GM21423 (cell line): ENCODE measurements at regions not wholly inside any gene's neighbourhood (a gene's known extent, or its start where the extent isn't known, plus 50 kb on each side); places are given as distances from the start of the nearest gene placed in this dataset.

ENCODE experiments used
- ATAC-seq: cut with Tn5 transposase; IDR thresholded peaks from one replicate; pipeline ENCODE4 v1.9.1; 2021; ENCODE audit warnings: mild to moderate bottlenecking, moderate library complexity; ENCODE audit not compliant: unreplicated experiment

- no peak for ATAC-seq
Measured at GRCh38 chrX:21126661-21127060, 247.6 kb upstream of the CNKSR2 start.

DNA sequence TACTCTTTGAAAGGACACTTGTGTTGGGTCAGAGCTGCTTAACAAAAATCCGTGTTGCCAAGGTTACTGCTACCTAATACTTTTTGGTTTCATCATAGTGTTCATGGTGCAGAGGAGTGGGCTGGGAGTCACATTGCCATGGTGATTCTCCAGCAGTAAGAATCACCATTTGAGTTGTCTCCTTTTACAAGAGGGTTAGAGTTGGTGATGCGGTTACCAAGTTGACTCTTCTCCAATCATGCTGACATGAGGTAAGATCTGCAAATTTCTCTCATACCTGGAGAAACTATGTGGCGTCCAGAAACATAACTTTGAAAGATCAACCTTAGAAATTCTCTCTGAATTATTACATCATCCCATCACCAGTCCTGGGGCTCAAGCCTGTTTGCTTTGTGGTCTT, 242.9 kb upstream of the CNKSR2 start:
- no peak for ATAC-seq

GRCh38 chrX:21131786-21132185, 242.4 kb upstream of the CNKSR2 start:
- no peak for ATAC-seq

- ATAC-seq: no peak
Measured at GRCh38 chrX:21132686-21133393, 241.4 kb upstream of the CNKSR2 start.

GRCh38 chrX:21150208-21150607, 224.0 kb upstream of the CNKSR2 start:
- no peak for ATAC-seq

- ATAC-seq: no peak
Measured at GRCh38 chrX:21151051-21151450, 223.2 kb upstream of the CNKSR2 start.

DNA sequence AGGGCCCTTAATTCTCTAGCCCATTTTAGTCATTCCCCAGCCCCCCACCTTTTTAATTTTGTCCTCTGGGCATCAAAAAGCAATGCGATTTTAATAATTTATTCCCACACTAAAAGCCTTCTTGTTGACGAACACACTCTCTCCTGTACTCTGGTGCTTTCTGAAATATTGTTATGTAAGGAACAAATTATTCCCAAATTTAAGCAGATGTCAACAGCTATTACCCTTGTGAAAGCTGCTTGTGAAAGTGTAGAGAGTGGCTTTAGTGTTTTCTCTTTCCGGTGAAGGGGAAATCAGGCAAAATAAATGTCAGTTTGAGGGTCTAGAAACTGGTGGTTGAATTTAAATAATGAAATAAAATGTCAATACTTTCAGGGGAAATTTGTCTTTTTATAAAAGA, 221.2 kb upstream of the CNKSR2 start:
- ATAC-seq: no peak

DNA sequence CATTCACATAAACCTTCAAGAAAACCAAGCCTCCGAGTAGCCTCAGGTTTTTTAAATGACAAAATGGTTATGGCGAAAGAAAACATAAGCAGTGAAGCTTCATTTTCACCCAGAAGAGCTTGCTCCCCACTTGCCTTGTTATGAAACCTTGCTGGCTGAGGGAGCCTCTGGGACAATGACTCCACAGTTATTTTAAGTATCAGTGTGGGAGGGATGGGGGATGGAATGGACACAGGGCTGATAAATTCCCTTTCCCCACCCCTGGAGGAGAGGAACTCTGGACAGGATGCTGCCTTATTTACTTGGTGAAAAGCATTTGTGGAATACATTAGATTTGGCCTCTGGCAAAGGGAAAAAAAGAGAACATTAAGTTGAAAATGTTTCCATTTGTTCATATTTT, 220.7 kb upstream of the CNKSR2 start:
- ATAC-seq: no peak

- no peak for ATAC-seq
Measured at GRCh38 chrX:21155916-21156315, 218.3 kb upstream of the CNKSR2 start.

- no peak for ATAC-seq
Measured at GRCh38 chrX:21156632-21157031, 217.6 kb upstream of the CNKSR2 start.

DNA sequence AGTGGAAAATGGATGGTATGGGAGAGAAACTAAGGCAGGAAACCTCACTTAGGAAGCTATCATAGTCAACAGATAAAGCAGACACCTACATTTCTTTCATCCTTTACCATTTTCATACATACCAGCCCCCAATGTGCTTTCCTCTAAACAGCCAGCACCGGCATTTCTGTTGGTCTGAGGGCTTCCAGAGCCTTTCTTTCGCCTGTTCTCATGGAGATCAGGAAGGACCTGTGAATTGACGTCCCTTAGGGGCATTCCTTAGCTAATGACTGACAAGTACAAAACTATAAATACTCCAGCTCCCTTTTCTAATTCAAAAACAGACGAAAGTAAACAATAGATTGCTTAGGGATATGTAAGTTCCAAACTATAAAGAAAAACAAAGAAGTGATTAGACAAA, 215.5 kb upstream of the CNKSR2 start:
- ATAC-seq: no peak

DNA sequence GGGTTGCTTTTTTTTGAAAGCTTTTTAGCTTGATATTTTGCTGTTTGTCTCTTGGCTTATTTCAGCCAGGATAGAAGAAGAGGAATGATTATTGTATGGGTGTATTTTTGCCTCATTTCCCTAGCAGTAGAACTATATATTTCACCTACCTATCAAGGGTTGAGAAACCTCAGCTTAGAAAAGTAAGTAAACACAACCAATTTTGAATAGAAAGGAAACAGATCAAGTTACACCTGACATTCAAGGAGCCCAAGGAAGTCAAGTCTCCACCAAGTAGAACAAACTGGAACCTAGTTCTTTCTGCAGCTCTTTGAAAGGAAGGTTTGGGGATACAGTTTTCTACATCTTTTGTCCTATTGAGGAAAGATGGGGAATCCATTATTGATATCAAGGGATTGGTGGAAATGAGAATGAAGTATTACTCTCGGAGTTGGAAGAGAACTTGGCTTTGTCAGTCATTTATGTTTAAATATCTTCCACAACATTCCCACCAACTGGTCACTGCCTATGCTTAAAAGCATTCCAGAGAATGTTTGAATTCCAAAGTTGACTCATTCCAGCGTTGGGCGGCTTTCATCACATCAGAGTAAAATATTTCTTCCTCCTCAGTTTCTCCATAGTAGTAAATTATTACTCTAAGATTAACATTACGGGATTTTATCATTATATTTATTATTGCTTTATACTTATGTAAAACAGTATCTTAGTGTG, 207.8 kb upstream of the CNKSR2 start:
- ATAC-seq: no peak

- no peak for ATAC-seq
Measured at GRCh38 chrX:21167011-21167410, 207.2 kb upstream of the CNKSR2 start.

DNA sequence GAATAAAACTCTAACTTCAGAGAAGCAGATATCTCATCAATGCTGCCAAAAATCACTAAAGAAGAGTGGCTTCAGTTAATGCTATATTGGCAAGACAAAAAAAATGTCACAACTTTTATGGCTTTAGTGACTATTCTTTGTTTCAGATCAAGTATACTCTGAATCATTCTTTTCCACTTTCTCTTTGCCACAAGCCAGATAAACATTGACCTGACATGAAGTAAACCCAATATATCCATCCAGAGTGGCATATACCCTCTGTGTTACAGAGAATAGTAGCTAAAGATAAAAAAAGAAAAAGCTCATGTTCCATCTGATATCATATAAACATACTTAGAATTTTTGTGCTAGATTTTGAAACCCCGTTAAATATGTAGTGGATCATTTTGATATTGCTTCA, 206.7 kb upstream of the CNKSR2 start:
- ATAC-seq: no peak

GRCh38 chrX:21168401-21169160, 205.6 kb upstream of the CNKSR2 start:
- ATAC-seq: no peak

- ATAC-seq: no peak
Measured at GRCh38 chrX:21171181-21171580, 203.0 kb upstream of the CNKSR2 start.

DNA sequence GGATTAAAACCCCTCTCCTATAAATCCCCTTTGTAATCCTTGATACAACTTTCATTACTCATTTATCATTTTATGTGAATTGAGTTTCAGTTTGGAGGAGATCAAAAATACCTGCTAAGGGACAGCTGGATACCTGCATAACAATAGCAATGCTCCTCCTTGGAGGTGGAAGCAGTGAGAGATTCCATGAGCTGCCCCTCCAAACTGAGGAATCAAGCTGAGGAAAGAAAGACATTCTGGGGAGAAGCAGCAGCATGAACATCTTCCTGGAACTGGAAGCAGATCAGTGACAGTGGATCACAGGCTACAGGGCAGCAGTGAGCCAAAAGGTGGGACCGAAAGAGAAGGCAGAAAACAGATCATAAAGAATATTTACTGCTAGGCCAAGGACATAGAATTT, 199.8 kb upstream of the CNKSR2 start:
- no peak for ATAC-seq

- no peak for ATAC-seq
Measured at GRCh38 chrX:21176921-21177571, 197.2 kb upstream of the CNKSR2 start.

GRCh38 chrX:21181232-21181853, 192.9 kb upstream of the CNKSR2 start:
- ATAC-seq: no peak

DNA sequence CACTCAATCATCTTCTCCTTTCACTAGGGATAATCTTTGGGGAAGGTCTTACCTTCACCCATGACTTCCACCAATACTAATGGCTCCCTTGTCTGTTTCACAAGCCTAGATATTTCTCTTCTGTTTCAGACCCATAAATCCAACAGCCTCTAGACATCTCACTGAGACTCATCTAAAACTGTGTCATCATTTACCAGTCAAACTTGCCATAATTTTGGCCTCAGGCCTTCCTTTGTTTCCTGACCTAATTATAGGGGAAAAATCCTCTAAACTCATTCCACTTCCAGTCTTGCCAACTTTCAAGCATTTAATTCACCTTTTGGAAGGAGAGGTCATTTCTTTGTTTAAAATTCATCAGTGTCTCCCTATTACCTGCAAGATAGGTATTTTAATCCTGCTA, 181.0 kb upstream of the CNKSR2 start:
- ATAC-seq: no peak

- ATAC-seq: no peak
Measured at GRCh38 chrX:21194526-21194925, 179.7 kb upstream of the CNKSR2 start.
